GM12891 (cell line): ENCODE measurements at regions not wholly inside any gene's neighbourhood (a gene's known extent, or its start where the extent isn't known, plus 50 kb on each side); places are given as distances from the start of the nearest gene placed in this dataset.

Experiments
- POLR2A ChIP-seq: IDR thresholded peaks from 2 replicates; pipeline ENCODE4 v1.6.1; 2011; ENCODE audit warnings: low read depth, low read length, control low read depth
- POLR2AphosphoS5 ChIP-seq: IDR thresholded peaks from 2 replicates; pipeline ENCODE4 v1.6.1; 2011; ENCODE audit warnings: low read depth, low read length, control low read depth
- TAF1 ChIP-seq: IDR thresholded peaks from 2 replicates; pipeline ENCODE4 v1.6.1; 2011; ENCODE audit warnings: low read depth, low read length, control low read depth

DNA sequence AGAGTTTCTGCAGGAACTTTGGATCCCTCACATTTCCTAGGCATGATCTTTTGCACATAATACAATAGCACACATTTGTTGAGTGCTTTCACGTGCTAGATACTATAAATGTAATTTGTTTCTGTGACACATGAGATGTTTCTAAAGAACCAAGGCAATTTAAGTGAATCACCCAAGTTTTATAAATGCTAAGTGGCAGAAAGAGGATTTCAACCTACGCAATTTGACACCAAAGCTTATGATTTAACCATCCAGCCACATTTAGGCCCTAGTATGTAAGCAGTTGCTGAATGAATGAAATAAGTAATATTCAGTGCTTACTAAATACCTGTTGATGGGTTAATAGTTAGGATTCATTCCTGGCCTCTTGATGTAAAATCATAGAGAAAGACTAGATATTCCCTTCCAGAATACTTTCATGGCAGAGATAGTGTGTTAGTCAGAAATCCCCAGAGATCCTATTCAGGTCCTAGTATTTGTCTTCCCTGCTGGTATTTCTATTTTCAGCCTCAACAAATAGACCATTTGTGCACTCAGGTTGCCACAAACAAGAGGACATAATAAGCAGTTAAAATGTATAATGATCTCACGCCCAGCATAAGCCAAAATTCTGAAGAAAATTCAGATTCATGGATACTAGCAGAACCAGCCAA lies 572.6 kb downstream of the IPMK start:
- TF ChIP-seq POLR2A (no peak), POLR2AphosphoS5 (no peak), TAF1 (no peak)
